Stimulated activated CD4-positive, alpha-beta T cell treated with anti-CD3 and anti-CD28 coated beads, Interleukin-1b, Interleukin-23, amount 100 ng/mL, for 24 hours (primary cell): ENCODE measurements at regions not wholly inside any gene's neighbourhood (a gene's known extent, or its start where the extent isn't known, plus 50 kb on each side); places are given as distances from the start of the nearest gene placed in this dataset.

Source experiments
- DNase-seq, 4 experiments: peaks; one replicate each; pipeline ENCODE4 v3.0.0-alpha.2; 2020; ENCODE audit warnings: low read depth in 4 of 4, low spot score in 1 of 4

DNA sequence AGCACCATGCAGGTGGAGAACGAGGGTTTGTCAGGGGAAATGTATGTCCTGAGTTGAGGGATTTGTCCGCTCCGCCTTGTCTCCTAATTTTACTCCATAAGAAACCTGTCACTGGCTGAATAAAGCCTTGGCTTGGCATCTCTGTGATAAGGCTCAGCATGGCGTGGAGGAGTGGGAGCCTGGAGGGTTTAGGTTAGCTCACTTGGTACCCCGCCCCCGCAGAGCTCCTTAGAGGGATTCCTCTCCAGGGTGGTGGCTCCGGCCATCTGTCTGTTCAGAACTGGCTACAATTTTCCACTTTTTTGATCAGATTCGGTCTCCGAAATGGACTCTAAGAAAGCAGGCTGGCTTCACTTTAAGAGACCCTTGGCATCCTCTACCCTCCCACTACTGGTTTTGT, 192.2 kb upstream of the SYNDIG1 start:
- no peak for DNase-seq

- no peak for DNase-seq
Measured at GRCh38 chr20:24275946-24276705, 193.3 kb upstream of the SYNDIG1 start.

DNA sequence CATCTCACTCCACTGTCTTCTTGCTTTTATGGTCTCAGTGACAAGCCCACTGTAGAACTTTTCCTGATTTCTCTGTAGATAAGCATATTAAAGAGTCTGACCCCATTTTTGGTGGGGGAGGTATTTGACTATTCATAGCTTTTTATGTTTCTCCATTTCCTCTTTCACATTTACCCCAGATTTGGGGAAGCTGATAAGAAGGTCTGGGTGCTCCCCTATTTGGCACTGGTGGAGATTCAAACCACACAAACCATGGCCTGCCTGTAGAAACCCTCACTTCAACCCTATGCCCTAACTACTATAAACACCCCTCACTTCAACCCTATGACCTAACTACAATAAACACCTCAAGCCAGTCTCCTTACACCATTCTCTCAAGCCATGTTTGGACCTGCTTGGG, 196.2 kb upstream of the SYNDIG1 start:
- DNase-seq, result no peak

DNA sequence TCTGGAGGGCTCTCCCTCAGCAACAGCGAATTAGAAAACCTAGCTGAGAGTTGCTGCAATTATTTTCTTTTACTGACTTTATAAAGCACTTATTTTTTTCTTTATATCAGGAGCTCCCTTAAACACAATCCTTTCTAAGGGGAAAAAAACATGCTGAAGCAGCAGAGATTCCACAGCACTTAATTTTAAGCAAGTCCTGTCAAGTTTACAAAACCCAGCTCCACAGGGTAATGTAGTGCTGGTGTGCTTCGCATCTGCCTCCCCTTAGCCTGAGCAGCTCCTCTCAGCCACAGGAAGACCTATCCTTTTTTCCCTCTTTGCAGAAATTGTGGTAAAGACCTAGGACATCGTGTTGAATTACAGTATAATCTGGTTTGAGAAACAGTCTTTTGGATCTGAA, 208.1 kb upstream of the SYNDIG1 start:
- no peak for DNase-seq

GRCh38 chr20:24257171-24257570, 212.3 kb upstream of the SYNDIG1 start:
- DNase-seq, result no peak

- DNase-seq, result no peak
Measured at GRCh38 chr20:24256307-24256706, 213.1 kb upstream of the SYNDIG1 start.

DNA sequence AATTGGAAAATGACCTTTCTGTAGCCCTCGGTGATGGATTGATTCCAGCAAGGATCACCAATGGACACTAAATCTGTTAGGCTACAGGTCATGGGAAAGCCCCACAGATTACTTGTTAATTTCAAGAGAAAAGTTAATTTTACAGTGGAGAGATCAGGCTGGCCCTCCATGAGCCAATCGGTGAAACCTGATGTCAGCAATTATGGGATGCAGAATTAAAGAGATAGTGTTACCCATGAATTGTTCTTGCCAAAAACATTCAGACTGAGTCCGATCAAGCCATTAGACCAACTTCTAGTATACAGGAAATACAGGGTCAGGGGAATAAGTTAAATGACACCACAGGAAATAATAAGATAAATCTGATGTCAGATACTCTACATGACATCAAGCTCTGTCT, 214.9 kb upstream of the SYNDIG1 start:
- DNase-seq, result no peak

DNA sequence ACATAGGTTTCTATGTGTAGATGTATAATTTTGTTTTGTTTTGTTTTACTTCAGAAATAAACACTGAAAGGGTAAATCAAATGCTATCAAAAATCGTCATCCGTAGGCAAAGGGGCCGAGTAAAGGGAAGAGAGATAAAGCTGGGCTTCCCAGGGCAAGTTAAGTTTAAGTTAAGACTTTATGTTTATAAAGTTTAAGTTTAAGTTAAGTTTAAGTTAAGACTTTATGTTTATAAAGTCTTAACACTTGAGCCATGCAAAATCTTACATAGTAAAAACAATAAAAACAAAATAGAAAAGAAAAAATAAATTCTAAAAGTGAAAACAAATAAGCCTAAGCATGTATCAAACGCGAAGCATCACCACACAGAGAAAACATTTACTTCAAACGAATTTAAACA, 216.1 kb upstream of the SYNDIG1 start:
- DNase-seq, result no peak

DNA sequence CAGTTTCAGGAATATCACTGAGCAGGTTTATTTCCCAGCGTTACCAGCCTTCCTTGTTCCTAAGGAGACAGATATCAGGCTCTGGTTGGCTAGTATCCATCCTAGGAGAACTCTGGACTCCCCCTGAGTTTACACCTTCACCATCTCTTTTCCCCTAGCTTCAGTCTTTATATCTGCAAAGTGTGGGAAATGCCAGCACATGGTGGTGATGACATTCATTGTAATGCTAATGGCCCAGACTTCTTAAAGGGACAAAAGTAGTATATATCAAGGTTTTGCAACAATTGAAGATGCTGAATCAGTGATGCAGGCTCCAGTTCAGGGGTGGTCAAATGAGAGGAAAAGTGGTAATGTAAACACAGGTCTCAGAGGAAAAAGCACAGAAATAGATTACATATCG, 224.3 kb upstream of the SYNDIG1 start:
- no peak for DNase-seq

- no peak for DNase-seq
Measured at GRCh38 chr20:24242763-24243162, 226.7 kb upstream of the SYNDIG1 start.

- DNase-seq, result no peak
Measured at GRCh38 chr20:24241466-24241865, 228.0 kb upstream of the SYNDIG1 start.

DNA sequence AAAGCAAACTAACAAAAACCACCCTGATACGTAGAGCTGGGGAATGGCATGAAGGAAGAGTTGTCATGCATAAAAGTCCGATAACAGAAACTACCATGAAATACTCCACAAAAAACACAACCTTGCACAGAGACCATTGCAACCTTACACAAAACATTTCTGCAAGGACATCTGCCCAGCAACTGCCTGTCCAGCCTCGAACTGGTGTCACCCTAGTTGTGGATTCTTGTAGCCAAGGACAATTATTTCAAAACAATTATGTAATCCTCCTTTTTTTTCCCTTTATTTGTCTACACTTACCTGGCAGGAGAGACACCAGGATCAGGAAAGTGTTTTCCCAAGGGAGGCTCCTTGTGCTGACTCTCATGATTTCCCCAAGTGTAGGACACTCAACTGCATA, 232.5 kb upstream of the SYNDIG1 start:
- DNase-seq, result no peak

- DNase-seq, result no peak
Measured at GRCh38 chr20:24236201-24236600, 233.2 kb upstream of the SYNDIG1 start.

DNA sequence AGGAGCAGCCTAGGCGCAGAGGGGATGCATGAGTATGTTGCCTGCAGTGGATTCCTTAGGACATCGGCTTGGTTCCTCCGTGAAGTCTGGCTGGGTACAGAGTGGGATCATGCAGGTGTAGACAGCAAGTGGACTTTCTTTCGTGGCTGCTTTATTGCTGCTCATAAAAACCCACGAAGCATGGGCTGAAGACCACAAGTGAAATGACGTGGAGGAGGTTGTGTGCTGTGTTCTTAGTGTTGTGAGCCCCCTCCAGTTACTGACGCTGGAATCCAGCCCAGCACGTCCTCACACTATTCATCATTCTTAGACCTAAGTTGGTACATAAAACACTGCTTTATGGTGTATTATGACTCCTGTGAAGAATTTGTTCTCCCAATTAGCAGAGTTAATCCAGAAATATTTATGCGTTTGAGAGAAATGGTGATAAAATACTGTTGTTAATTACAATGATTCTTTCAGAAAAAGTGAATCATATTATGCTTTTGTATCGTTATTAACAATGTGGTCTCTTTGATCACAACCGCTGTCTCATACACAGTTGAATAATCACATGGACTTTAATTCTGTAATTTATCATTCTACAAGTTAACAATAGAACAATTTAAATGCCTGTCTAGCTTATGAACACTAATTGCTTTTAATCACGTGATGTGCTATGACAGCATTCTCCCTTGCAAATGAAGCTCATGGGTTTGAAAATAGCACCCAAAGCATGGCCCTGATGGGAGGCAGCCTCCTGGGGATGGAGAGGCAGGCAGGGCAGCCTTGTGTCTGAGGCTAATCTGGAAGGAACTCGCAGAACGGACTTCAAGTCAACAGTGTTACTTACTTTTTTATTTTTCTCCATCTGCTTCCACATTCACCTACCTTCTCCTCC, 233.9 kb upstream of the SYNDIG1 start:
- DNase-seq, result no peak

DNA sequence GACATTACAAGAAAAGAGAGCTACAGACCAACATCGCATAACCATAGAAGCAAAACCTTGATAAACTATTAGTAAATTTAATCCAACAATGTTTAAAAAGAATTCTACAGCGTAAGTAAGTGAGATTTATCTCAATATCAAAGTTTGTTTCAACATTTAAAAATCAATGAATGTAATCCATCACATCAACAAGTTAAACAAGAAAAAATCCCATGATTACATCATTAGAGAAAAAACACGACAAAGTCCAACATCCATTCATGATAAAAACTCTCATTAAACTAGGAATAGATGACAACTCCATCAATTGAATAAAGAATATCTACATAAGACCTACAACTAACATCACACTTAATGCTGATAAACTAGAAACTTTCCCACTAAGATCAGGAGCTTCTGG, 239.0 kb upstream of the GGTLC1 start:
- DNase-seq, result no peak

DNA sequence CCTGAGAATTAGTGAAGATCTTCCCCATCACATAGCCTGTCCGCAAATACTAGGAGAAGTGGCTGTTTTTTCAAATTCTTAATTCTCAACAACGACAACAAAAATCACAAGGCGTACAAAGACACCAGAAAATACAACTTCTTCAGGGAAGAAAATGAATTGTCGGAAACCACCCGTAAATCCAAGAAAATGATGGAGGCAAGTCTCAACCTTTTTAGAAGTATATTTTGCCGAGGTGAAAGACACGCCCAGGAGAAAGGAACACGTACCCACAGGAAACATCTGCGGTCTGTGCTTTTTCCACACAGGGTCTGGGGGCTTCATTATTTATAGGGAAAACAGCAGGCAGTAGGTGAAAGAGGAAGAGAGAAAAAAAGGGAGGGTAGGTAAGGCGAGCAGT, 223.9 kb upstream of the GGTLC1 start:
- no peak for DNase-seq

- DNase-seq, result no peak
Measured at GRCh38 chr20:24211972-24212371, 223.4 kb upstream of the GGTLC1 start.

DNA sequence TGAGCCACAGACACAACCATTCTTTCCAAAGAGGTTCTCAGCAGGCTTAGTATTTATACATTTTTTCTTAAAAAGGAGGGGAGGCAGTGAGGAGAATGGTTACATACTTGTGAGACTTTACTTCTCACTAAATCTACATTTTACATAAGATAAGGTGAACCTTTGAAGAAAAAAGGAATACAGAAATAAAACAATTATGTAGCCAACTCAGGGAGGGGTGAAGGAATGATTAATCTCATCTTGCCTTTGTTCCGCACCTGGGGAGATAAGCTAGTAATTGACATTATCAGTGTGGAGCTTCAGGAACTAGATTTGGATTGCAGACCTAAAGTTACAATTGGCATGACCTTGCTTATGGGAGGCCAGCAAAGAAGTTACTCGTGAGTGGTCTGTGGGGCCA, 221.8 kb upstream of the GGTLC1 start:
- no peak for DNase-seq

- DNase-seq, result no peak
Measured at GRCh38 chr20:24208652-24209051, 220.1 kb upstream of the GGTLC1 start.

DNA sequence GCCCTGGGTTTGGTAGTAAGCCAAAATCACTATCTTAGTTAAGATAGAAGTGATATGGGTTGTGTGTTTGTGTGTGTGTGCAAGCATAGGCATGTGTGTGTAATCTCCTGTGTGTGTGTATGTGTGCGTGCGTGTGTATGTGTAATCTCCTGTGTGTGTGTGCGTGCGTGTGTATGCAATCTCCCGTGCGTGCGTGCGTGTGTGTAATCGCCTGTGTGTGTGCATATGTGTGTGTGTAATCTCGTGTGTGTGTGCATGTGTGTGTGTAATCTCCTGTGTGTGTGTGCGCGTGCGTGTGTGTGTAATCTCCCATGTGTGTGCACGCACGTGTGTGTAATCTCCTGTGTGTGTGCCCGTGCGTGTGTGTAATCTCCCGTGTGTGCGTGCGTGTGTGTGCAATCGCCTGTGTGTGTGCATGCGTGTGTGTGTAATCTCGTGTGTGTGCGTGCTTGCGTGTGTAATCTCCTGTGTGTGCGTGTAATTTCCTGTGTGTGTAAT, 219.3 kb upstream of the GGTLC1 start:
- no peak for DNase-seq

- DNase-seq, result no peak
Measured at GRCh38 chr20:24206995-24207394, 218.4 kb upstream of the GGTLC1 start.

DNA sequence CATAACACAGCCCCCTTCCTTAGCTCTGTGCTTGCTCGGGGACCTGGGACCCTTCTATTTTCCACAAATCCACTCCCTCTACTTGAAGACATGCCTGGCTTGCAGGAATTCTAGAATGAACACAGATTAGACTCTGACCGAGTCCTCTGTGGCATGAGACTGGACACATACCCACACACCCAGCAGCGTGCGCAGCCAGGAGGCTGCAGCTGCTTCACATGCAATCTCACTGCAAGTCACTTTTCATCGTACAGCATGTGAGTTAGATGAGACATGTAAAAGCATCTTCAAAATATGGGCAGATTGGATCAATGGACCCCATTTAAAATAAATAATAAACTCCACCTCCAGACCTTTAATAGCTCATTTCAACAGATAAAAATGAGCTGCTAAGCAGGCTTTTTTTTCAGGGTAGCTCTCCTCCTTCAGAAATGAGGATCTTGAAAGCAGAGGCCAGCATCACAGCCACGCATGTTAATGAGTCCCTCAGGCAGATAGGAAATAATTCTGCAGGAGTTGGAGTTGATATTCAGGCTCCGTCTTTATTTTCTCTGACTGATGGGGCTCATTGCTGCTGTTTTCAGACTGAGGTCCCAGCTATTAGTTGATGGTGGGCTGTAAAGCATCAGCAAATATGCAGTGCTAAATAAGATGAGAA, 215.1 kb upstream of the GGTLC1 start:
- DNase-seq, result no peak
